Endothelial cell of umbilical vein (primary cell): ENCODE measurements at regions not wholly inside any gene's neighbourhood (a gene's known extent, or its start where the extent isn't known, plus 50 kb on each side); places are given as distances from the start of the nearest gene placed in this dataset.

Experiments
- BruUV-seq: library from RNA; stranded (reverse); fragments of 400-500 nt; replicated peaks from 2 replicates; lab custom pipeline; 2021; lab: Mats Ljungman, UMichigan
- CTCF ChIA-PET: fragments of 300-600, 350-600 bp; sonication (Branson Sonifier 250); formaldehyde crosslinking; loops from one replicate; lab custom pipeline; 2021; ENCODE audit warnings: antibody characterized with exemption, inconsistent platforms; lab: Charles Lee
- POLR2A ChIA-PET: fragments of 300-600, 350-600 bp; sonication (Branson Sonifier 250); formaldehyde crosslinking; loops from one replicate; lab custom pipeline; 2021; ENCODE audit warnings: antibody characterized with exemption, inconsistent platforms; lab: Charles Lee
- DNase-seq: peaks from one replicate; pipeline ENCODE4 v3.0.0-alpha.2; 2011; ENCODE audit warnings: low read depth, low spot score
- FAIRE-seq: peaks from 2 replicates; lab custom pipeline; 2011; peaks lifted over from hg19 to GRCh38; lab: Jason Lieb, UNC
- H2AFZ ChIP-seq: 2 replicates; pipeline ENCODE4 v1.6.0; 2012; ENCODE audit warnings: low read depth, low read length, control low read depth, inconsistent platforms
- H3K27ac ChIP-seq: 2 replicates; pipeline ENCODE4 v1.5.1; 2011; ENCODE audit warnings: low read depth, mild to moderate bottlenecking, control low read depth, low read length, moderate library complexity; ENCODE audit not compliant: insufficient read depth
- H3K27me3 ChIP-seq, 2 experiments: 2 replicates each; pipeline versions ENCODE4 v1.6.0 to v1.6.1; 2011; ENCODE audit warnings: low read length in 2 of 2, mixed read lengths in 1 of 2; ENCODE audit not compliant: control insufficient read depth in 2 of 2, insufficient read depth in 2 of 2
- H3K36me3 ChIP-seq, 2 experiments: 2 replicates in 1 of 2; 3 replicates in 1 of 2; pipeline ENCODE4 v1.5.1; 2011; ENCODE audit warnings: low read length in 2 of 2, mild to moderate bottlenecking in 1 of 2, moderate library complexity in 1 of 2; ENCODE audit not compliant: control insufficient read depth in 2 of 2, insufficient read depth in 2 of 2; ENCODE audit errors: extremely low read depth in 1 of 2
- H3K4me1 ChIP-seq: 3 replicates; pipeline ENCODE4 v1.5.1; 2011; ENCODE audit warnings: mild to moderate bottlenecking, low read length; ENCODE audit not compliant: control insufficient read depth, insufficient read depth; ENCODE audit errors: extremely low read depth
- H3K4me2 ChIP-seq: 2 replicates; pipeline ENCODE4 v1.6.1; 2011; ENCODE audit warnings: low read length, control low read depth, mixed read lengths; ENCODE audit not compliant: insufficient read depth
- H3K4me3 ChIP-seq, 3 experiments: fragments of 200-600 bp in 1 of 3; sonication (generic), shearing (Covaris generic) in 1 of 3; replicated peaks in 1 of 3; 2 replicates each; pipeline ENCODE4 v1.5.1; 2011 to 2016; ENCODE audit warnings: control low read depth in 3 of 3, low read length in 3 of 3, mild to moderate bottlenecking in 2 of 3, inconsistent platforms in 1 of 3, low read depth in 1 of 3, moderate library complexity in 1 of 3; ENCODE audit not compliant: insufficient read depth in 1 of 3
- H3K79me2 ChIP-seq: 2 replicates; pipeline ENCODE4 v1.6.0; 2012; ENCODE audit warnings: low read length, inconsistent platforms; ENCODE audit not compliant: control insufficient read depth, insufficient read depth
- H3K9ac ChIP-seq: replicated peaks from 2 replicates; pipeline ENCODE3; 2011; ENCODE audit warnings: low read length, control low read depth; ENCODE audit not compliant: insufficient read depth; ENCODE audit errors: extremely low read depth
- H3K9me1 ChIP-seq: replicated peaks from 3 replicates; pipeline ENCODE4 v1.6.0; 2011; ENCODE audit warnings: mild to moderate bottlenecking, low read length; ENCODE audit not compliant: control insufficient read depth, insufficient read depth; ENCODE audit errors: extremely low read depth
- H3K9me3 ChIP-seq: replicated peaks from 2 replicates; pipeline ENCODE4 v1.5.1; 2012; ENCODE audit warnings: low read length, inconsistent platforms; ENCODE audit not compliant: control insufficient read depth, insufficient read depth
- H4K20me1 ChIP-seq: replicated peaks from 2 replicates; pipeline ENCODE3; 2011; ENCODE audit warnings: mild to moderate bottlenecking, low read length; ENCODE audit not compliant: control insufficient read depth, insufficient read depth; ENCODE audit errors: extremely low read depth
- GATA2 ChIP-seq: IDR thresholded peaks from 2 replicates; pipeline ENCODE4 v1.7.0; 2011; ENCODE audit warnings: low read depth, mild to moderate bottlenecking, moderate library complexity, mixed read lengths, low read length; ENCODE audit not compliant: insufficient read length, insufficient read depth
- JUN ChIP-seq: IDR thresholded peaks from 2 replicates; pipeline ENCODE4 v1.6.1; 2011; ENCODE audit warnings: borderline replicate concordance, low read depth; ENCODE audit not compliant: insufficient read length, insufficient read depth
- MYC ChIP-seq: IDR thresholded peaks from one replicate; pipeline ENCODE4 v1.6.1; 2011; ENCODE audit warnings: mild to moderate bottlenecking, low read depth, low read length
- POLR2AphosphoS5 ChIP-seq: IDR thresholded peaks from 2 replicates; pipeline ENCODE4 v1.6.1; 2012; ENCODE audit warnings: low read depth, mild to moderate bottlenecking, control low read depth, low read length, moderate library complexity; ENCODE audit not compliant: insufficient read depth
- dilution Hi-C: fragments of 300-500 bp; cut with MboI; formaldehyde crosslinking; loops from one replicate; pipeline ENCODE4 v1.15.0; 2019; ENCODE audit warnings: low sequenced_read_pairs; ENCODE audit not compliant: extremely low pct_ligation_motif_present
- intact Hi-C: fragments of 100-400 bp; cut with micrococcal nuclease; formaldehyde crosslinking; loops from one replicate; pipeline ENCODE4 v1.10.0; 2022
- TF ChIP-seq, protein P1 (sequence below): IDR thresholded peaks from 2 replicates; pipeline ENCODE4 v1.6.1; 2011; ENCODE audit not compliant: insufficient read depth, insufficient read length
- TF ChIP-seq, protein P2 (sequence below), 2 donors: IDR thresholded peaks; 1 replicate in 1 of 2; 2 replicates in 1 of 2; pipeline ENCODE4 v1.5.1; 2011; ENCODE audit warnings: low read length in 2 of 2, mild to moderate bottlenecking in 2 of 2, moderate library complexity in 2 of 2, control low read depth in 1 of 2, inconsistent platforms in 1 of 2, low read depth in 1 of 2; ENCODE audit not compliant: insufficient read depth in 1 of 2; ENCODE audit errors: extremely low read depth in 1 of 2

DNA sequence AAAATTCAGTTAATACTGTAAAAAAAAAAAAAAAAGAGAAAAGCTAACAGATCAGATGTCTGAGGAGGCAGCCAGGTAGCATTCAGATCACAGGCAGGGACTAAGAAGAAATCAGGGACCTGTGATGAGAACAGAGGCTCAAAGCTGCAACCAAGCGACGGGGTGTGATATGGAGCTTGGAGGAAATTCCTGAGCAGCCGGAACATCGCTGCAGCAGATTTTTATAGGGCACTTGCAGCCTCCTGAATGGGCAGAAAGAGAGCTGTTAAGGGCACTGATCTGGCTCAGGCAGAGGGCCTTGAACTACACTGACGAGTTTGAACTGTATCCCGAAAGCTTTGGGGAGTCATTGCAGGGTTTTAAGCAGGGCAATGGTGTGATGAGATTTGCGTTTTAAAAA lies 315.4 kb downstream of the ADGRL2 start:
- intact Hi-C loops: no loop called here
- Histone ChIP-seq H3K9me3 (no peaks in the 10 kb centered on the region), H3K9me1 (no peaks in the 10 kb centered on the region), H3K4me1 (no peaks in the 10 kb centered on the region), H3K4me2 (no peak overlapping the region), H3K4me3 (no peak overlapping the region), H3K36me3 (no peaks in the 10 kb centered on the region), H3K27ac (no peak overlapping the region), H3K27me3 (no peaks in the 10 kb centered on the region), H3K79me2 (no peaks in the 10 kb centered on the region), H3K9ac (no peak overlapping the region), H4K20me1 (no peaks in the 10 kb centered on the region), H2AFZ (no peak overlapping the region)
- TF ChIP-seq, protein P1, sequence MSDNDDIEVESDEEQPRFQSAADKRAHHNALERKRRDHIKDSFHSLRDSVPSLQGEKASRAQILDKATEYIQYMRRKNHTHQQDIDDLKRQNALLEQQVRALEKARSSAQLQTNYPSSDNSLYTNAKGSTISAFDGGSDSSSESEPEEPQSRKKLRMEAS: no peak
- TF ChIP-seq, protein P2, sequence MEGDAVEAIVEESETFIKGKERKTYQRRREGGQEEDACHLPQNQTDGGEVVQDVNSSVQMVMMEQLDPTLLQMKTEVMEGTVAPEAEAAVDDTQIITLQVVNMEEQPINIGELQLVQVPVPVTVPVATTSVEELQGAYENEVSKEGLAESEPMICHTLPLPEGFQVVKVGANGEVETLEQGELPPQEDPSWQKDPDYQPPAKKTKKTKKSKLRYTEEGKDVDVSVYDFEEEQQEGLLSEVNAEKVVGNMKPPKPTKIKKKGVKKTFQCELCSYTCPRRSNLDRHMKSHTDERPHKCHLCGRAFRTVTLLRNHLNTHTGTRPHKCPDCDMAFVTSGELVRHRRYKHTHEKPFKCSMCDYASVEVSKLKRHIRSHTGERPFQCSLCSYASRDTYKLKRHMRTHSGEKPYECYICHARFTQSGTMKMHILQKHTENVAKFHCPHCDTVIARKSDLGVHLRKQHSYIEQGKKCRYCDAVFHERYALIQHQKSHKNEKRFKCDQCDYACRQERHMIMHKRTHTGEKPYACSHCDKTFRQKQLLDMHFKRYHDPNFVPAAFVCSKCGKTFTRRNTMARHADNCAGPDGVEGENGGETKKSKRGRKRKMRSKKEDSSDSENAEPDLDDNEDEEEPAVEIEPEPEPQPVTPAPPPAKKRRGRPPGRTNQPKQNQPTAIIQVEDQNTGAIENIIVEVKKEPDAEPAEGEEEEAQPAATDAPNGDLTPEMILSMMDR (IDR thresholded peaks at IDR 0.05; ENCODE audit: extremely low read depth in 1 of 2, insufficient read depth in 1 of 2, low read depth in 1 of 2, low read length in 2 of 2): no peak
- TF ChIP-seq MYC (no peak), POLR2AphosphoS5 (no peak)
- DNase-seq (no peak), FAIRE-seq (no peak)
- CTCF ChIA-PET: no interaction called here
- no TSS peak for BruUV-seq
- dilution Hi-C loops: no loop called here
- POLR2A ChIA-PET: no interaction called here

DNA sequence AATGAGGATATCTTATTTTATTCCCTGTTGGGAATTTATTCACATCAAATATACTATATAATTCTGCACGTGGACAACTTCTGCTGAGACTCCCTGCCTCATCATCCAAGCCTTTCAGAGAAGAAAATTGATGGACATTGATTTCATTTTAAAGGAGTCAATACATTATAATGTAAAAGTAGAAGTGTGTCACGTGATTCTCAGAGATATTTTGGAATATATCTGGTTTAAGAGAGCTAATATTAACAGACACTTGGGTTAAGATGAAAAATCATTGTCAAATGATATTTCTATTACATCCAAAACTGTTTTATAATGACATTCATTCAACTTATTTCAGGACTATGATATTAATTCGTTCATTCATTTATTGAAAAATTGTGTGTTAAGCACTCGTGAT lies 314.2 kb downstream of the ADGRL2 start:
- no peak for TF ChIP-seq GATA2
- TF ChIP-seq JUN: no peak
- TF ChIP-seq, protein P1: no peak
- Histone ChIP-seq H3K79me2 (no peaks in the 10 kb centered on the region), H2AFZ (no peak overlapping the region), H3K36me3 (no peaks in the 10 kb centered on the region), H3K4me1 (no peaks in the 10 kb centered on the region), H3K9ac (no peak overlapping the region), H3K9me3 (no peaks in the 10 kb centered on the region), H3K4me3 (no peak overlapping the region), H3K4me2 (no peak overlapping the region), H3K27me3 (no peaks in the 10 kb centered on the region), H4K20me1 (no peaks in the 10 kb centered on the region), H3K27ac (no peak overlapping the region), H3K9me1 (no peaks in the 10 kb centered on the region)
- FAIRE-seq (no peak), DNase-seq (no peak)
- CTCF ChIA-PET: no interaction called here
- intact Hi-C loops (no loop called here), dilution Hi-C loops (no loop called here)
- POLR2A ChIA-PET: no interaction called here
- BruUV-seq: no TSS peak
